Activated B cell treated with CpG ODN at 0.5 μM for 24 hours (primary cell): ENCODE measurements at regions not wholly inside any gene's neighbourhood (a gene's known extent, or its start where the extent isn't known, plus 50 kb on each side); places are given as distances from the start of the nearest gene placed in this dataset.

Experiments used
- ATAC-seq: fragments of 200-7000 bp; cut with Tn5 transposase; one replicate; pipeline ENCODE4 v1.10.0; 2021; ENCODE audit warnings: low read depth, mild to moderate bottlenecking, moderate library complexity
- CTCF ChIA-PET: fragments of 350-600 bp; sonication (Branson Sonifier 250); formaldehyde crosslinking; loops from one replicate; lab custom pipeline; 2021; ENCODE audit warnings: antibody characterized with exemption; lab: Charles Lee
- POLR2A ChIA-PET: fragments of 350-600 bp; sonication (Branson Sonifier 250); formaldehyde crosslinking; loops from one replicate; lab custom pipeline; 2021; ENCODE audit warnings: antibody characterized with exemption; lab: Charles Lee
- DNase-seq: peaks from one replicate; pipeline ENCODE4 v3.0.0; 2022
- H3K27ac Mint-ChIP-seq: one replicate; pipeline ENCODE4 v1.8.0; 2020; ENCODE audit warnings: mixed read lengths
- H3K27me3 Mint-ChIP-seq: one replicate; pipeline ENCODE4 v1.8.0; 2021; ENCODE audit warnings: mixed read lengths
- H3K36me3 Mint-ChIP-seq: one replicate; pipeline ENCODE4 v1.8.0; 2021; ENCODE audit warnings: low read depth, mixed read lengths
- H3K4me1 Mint-ChIP-seq: one replicate; pipeline ENCODE4 v1.8.0; 2021; ENCODE audit warnings: mixed read lengths
- H3K4me3 Mint-ChIP-seq: one replicate; pipeline ENCODE4 v1.8.0; 2020; ENCODE audit warnings: mild to moderate bottlenecking, mixed read lengths
- H3K9me3 Mint-ChIP-seq: one replicate; pipeline ENCODE4 v1.8.0; 2020; ENCODE audit warnings: mixed read lengths
- intact Hi-C: fragments of 100-400 bp; cut with micrococcal nuclease; formaldehyde crosslinking; loops from one replicate; pipeline ENCODE4 v1.15.1; 2024
- TF ChIP-seq, protein P1 (sequence below): fragments of 200-600 bp; IDR thresholded peaks from one replicate; pipeline ENCODE4 v1.8.0; 2022; ENCODE audit warnings: antibody characterized with exemption, mild to moderate bottlenecking

- POLR2A ChIA-PET, result interaction anchor here (1.2 to 2.2 kb wide), 2 partner anchors 58 to 211 kb away, joined by 4 to 6 read pairs; no protein-coding TSS in a partner anchor
- no peak overlapping the region for H3K4me3 Mint-ChIP-seq
- H3K27ac Mint-ChIP-seq, result peak overlapping the region; percentile 93
- no peak for DNase-seq
- TF ChIP-seq, protein P1, sequence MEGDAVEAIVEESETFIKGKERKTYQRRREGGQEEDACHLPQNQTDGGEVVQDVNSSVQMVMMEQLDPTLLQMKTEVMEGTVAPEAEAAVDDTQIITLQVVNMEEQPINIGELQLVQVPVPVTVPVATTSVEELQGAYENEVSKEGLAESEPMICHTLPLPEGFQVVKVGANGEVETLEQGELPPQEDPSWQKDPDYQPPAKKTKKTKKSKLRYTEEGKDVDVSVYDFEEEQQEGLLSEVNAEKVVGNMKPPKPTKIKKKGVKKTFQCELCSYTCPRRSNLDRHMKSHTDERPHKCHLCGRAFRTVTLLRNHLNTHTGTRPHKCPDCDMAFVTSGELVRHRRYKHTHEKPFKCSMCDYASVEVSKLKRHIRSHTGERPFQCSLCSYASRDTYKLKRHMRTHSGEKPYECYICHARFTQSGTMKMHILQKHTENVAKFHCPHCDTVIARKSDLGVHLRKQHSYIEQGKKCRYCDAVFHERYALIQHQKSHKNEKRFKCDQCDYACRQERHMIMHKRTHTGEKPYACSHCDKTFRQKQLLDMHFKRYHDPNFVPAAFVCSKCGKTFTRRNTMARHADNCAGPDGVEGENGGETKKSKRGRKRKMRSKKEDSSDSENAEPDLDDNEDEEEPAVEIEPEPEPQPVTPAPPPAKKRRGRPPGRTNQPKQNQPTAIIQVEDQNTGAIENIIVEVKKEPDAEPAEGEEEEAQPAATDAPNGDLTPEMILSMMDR, result no peak
- no peaks in the 10 kb centered on the region for H3K9me3 Mint-ChIP-seq
- CTCF ChIA-PET, result interaction anchor here (1.9 kb wide), 1 partner anchor 14 kb away, joined by 5 read pairs; no protein-coding TSS in a partner anchor
- ATAC-seq, result no peak
- intact Hi-C loops, result no loop called here
- no peaks in the 10 kb centered on the region for H3K27me3 Mint-ChIP-seq
- H3K4me1 Mint-ChIP-seq, result peaks cover 15% of the 10 kb centered on the region
- H3K36me3 Mint-ChIP-seq, result peaks cover 2% of the 10 kb centered on the region
These were observed 243.3 kb upstream of the JUN start for GRCh38 chr1:59027177-59027576.

DNA sequence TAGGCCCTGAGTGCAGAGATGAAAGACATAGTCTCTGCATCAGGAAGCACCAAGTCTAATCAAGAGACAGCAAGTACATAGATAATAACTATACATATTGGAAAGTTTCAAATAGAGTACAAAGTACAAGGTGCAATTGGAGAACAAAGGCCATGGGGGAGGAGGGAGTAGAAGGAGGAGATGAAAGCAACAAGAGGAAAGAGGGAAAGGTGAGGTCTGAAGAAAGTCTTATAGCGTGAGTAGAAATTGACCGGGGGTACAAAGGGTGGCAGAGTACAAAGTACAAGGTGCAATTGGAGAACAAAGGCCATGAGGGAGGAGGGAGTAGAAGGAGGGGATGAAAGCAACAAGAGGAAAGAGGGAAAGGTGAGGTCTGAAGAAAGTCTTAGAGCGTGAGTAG is 244.2 kb upstream of the JUN start:
- intact Hi-C loops, result no loop called here

DNA sequence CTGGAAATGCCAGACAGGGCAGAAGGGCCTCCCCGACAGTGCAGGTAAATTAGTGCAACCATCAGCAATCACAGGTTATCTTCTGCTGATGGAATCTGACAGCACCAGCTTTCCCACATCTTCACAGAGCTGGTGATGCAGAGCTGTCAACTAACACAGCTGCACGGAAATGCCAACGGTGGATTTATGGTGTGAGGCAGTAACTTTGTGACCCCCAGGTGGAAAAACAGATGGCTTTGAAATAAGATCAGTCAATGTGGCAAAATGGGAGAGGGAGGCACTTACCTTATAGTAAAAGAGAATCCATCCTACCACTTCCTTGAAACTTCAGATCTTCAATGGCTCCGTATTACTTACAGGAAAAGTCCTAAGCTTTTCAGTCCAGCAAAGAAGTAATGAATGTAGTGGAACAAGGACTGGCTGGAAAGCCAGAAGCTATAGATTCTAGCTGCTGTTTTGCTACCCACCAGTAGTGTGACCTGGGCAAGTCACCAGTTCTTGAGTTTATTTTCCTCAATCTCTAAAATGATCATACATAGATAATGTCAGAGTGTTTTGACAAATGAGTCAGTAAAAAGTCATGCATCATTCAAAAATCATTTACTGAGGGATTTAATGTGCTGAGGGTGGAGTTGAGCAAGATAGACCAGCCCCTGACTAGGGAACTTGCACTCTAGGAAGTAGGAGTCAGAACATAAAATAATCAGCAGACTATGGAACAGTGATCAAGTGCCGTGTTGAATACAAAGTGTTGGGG is 245.7 kb upstream of the JUN start:
- DNase-seq (no peak), ATAC-seq (no peak)
- no peaks in the 10 kb centered on the region for H3K9me3 Mint-ChIP-seq
- TF ChIP-seq, protein P1, result no peak
- intact Hi-C loops, result no loop called here
- ChIA-PET POLR2A (interaction anchor here (0.9 kb wide), 1 partner anchor 245 kb away, joined by 3 read pairs; the partner anchor contains the start of gene JUN), CTCF (no interaction called here)
- no peak overlapping the region for H3K4me3 Mint-ChIP-seq
- H3K27me3 Mint-ChIP-seq, result no peaks in the 10 kb centered on the region
- H3K36me3 Mint-ChIP-seq, result no peaks in the 10 kb centered on the region
- no peak overlapping the region for H3K27ac Mint-ChIP-seq
- H3K4me1 Mint-ChIP-seq, result peaks cover 2% of the 10 kb centered on the region

More for the DNA sequence above, 244.2 kb upstream of the JUN start:
- Mint-ChIP-seq H3K36me3 (no peaks in the 10 kb centered on the region), H3K9me3 (no peaks in the 10 kb centered on the region), H3K27ac (no peak overlapping the region), H3K27me3 (no peaks in the 10 kb centered on the region), H3K4me1 (peaks cover 11% of the 10 kb centered on the region), H3K4me3 (no peak overlapping the region)
- TF ChIP-seq, protein P1, result no peak
- POLR2A ChIA-PET, result no interaction called here
- DNase-seq (no peak), ATAC-seq (no peak)
- CTCF ChIA-PET, result no interaction called here

GRCh38 chr1:59032228-59032627 is 248.4 kb upstream of the JUN start:
- TF ChIP-seq, protein P1, result no peak
- intact Hi-C loops, result no loop called here
- Mint-ChIP-seq H3K9me3 (no peaks in the 10 kb centered on the region), H3K27ac (no peak overlapping the region), H3K36me3 (no peaks in the 10 kb centered on the region), H3K27me3 (no peaks in the 10 kb centered on the region), H3K4me3 (no peak overlapping the region), H3K4me1 (no peaks in the 10 kb centered on the region)
- CTCF ChIA-PET, result no interaction called here
- DNase-seq, result no peak
- no peak for ATAC-seq
- POLR2A ChIA-PET, result no interaction called here

DNA sequence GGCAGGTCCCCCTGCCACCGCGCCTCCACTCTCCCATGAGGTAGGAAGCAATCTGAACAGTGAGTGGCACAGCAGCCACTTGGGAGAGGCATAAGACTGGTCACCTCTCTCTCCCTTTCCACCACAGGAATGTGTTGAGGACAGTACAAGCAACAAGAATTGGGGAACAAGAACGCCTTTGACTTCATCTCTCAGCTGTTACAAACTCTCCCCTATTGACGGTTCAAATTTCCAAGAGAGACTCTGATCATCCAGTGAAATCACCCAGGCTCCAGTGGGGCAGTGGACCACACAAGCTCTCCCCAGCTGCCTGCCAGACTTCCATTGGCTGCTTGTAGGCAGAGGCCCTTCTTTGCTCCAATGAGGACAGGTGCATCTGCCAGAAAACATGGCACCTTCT is 249.9 kb upstream of the JUN start:
- Mint-ChIP-seq H3K36me3 (no peaks in the 10 kb centered on the region), H3K27ac (no peak overlapping the region), H3K9me3 (no peaks in the 10 kb centered on the region), H3K4me3 (no peak overlapping the region), H3K27me3 (no peaks in the 10 kb centered on the region), H3K4me1 (no peaks in the 10 kb centered on the region)
- POLR2A ChIA-PET, result no interaction called here
- DNase-seq (no peak), ATAC-seq (no peak)
- TF ChIP-seq, protein P1, result no peak
- CTCF ChIA-PET, result no interaction called here
- intact Hi-C loops, result no loop called here
